Breast epithelium (tissue), 3 donors: ENCODE measurements at regions not wholly inside any gene's neighbourhood (a gene's known extent, or its start where the extent isn't known, plus 50 kb on each side); places are given as distances from the start of the nearest gene placed in this dataset.

Source experiments
- POLR2A ChIP-seq: fragments of 450-650 bp; IDR thresholded peaks from one replicate; pipeline ENCODE4 v1.6.1; 2016; ENCODE audit warnings: antibody characterized with exemption, mild to moderate bottlenecking, moderate library complexity
- POLR2AphosphoS5 ChIP-seq, 3 donors: sonication (generic); formaldehyde crosslinking; IDR thresholded peaks; one replicate each; pipeline ENCODE4 v1.6.1; 2017; ENCODE audit warnings: antibody characterized with exemption in 3 of 3
- TF ChIP-seq, protein P1 (sequence below), 3 donors: fragments of 450-650 bp; IDR thresholded peaks; one replicate each; pipeline ENCODE4 v1.5.1; 2016 to 2017; ENCODE audit warnings: antibody characterized with exemption in 3 of 3, mild to moderate bottlenecking in 3 of 3, moderate library complexity in 3 of 3

GRCh38 chr10:57367412-57367811 lies 900.3 kb downstream of the IPMK start:
- TF ChIP-seq, protein P1, sequence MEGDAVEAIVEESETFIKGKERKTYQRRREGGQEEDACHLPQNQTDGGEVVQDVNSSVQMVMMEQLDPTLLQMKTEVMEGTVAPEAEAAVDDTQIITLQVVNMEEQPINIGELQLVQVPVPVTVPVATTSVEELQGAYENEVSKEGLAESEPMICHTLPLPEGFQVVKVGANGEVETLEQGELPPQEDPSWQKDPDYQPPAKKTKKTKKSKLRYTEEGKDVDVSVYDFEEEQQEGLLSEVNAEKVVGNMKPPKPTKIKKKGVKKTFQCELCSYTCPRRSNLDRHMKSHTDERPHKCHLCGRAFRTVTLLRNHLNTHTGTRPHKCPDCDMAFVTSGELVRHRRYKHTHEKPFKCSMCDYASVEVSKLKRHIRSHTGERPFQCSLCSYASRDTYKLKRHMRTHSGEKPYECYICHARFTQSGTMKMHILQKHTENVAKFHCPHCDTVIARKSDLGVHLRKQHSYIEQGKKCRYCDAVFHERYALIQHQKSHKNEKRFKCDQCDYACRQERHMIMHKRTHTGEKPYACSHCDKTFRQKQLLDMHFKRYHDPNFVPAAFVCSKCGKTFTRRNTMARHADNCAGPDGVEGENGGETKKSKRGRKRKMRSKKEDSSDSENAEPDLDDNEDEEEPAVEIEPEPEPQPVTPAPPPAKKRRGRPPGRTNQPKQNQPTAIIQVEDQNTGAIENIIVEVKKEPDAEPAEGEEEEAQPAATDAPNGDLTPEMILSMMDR (IDR thresholded peaks at IDR 0.05): no peak
- TF ChIP-seq POLR2A: no peak
- no peak for TF ChIP-seq POLR2AphosphoS5 (IDR thresholded peaks at IDR 0.05)
